Suprapubic skin (tissue), 4 donors: ENCODE measurements at regions not wholly inside any gene's neighbourhood (a gene's known extent, or its start where the extent isn't known, plus 50 kb on each side); places are given as distances from the start of the nearest gene placed in this dataset.

Source experiments
- CTCF ChIP-seq, 2 donors: fragments of 200-600 bp in 1 of 2; fragments of 450-650 bp in 1 of 2; sonication (generic) in 1 of 2; IDR thresholded peaks; one replicate each; pipeline ENCODE4 v1.5.1; 2016 to 2019; ENCODE audit warnings: antibody characterized with exemption in 2 of 2, mild to moderate bottlenecking in 1 of 2, moderate library complexity in 1 of 2
- EP300 ChIP-seq: sonication (generic); formaldehyde crosslinking; IDR thresholded peaks from one replicate; pipeline ENCODE4 v1.6.1; 2017; ENCODE audit warnings: antibody characterized with exemption
- POLR2A ChIP-seq, 2 donors: fragments of 450-650 bp; IDR thresholded peaks; one replicate each; pipeline ENCODE4 v1.6.1; 2017; ENCODE audit warnings: antibody characterized with exemption in 2 of 2, mild to moderate bottlenecking in 2 of 2, moderate library complexity in 2 of 2
- POLR2AphosphoS5 ChIP-seq, 3 donors: sonication (generic); formaldehyde crosslinking; IDR thresholded peaks; one replicate each; pipeline ENCODE4 v1.6.1; 2017; ENCODE audit warnings: antibody characterized with exemption in 3 of 3

- TF ChIP-seq CTCF (IDR thresholded peaks at IDR 0.05) (no peak), POLR2AphosphoS5 (IDR thresholded peaks at IDR 0.05) (no peak), EP300 (no peak), POLR2A (IDR thresholded peaks at IDR 0.05) (no peak)
Measured at GRCh38 chrX:39726771-39727170, 371.0 kb downstream of the BCOR start.
